ENCODE measurements at regions not wholly inside any gene's neighbourhood (a gene's known extent, or its start where the extent isn't known, plus 50 kb on each side); places are given as distances from the start of the nearest gene placed in this dataset.
A peak's percentile ranks its signal among the peaks of the same experiment; 100 is the strongest.

GRCh38 chr13:44224450-44225149, 149.0 kb upstream of the SERP2 start:
- TF ChIP-seq CTCF (IDR thresholded peaks at IDR 0.05) (no peak), POLR2A (IDR thresholded peaks at IDR 0.05) (no peak), EP300 (IDR thresholded peaks at IDR 0.05) (peak; percentile 77 to 90)
- H3K9me3 ChIP-seq: no peaks in the 10 kb centered on the region
- no peaks in the 10 kb centered on the region for H3K27me3 ChIP-seq
- peak in 1 of 2 donors; percentile 54 for DNase-seq (ENCODE audit: low spot score in 2 of 2)
- no peaks in the 10 kb centered on the region for H3K36me3 ChIP-seq
- H3K4me1 ChIP-seq: peaks cover 0 to 33% (median 4%) of the 10 kb centered on the region in 4 donors
- H3K27ac ChIP-seq: peak overlapping the region; percentile 73 to 92 (median 82)
- no peak overlapping the region for H3K4me3 ChIP-seq
- WGBS, 2 donors: 54 to 58% methylated on average over 2 of the region's 2 CpGs

- H3K27ac ChIP-seq: no peak overlapping the region
- 86% methylated on average over 11 of the region's 11 CpGs for WGBS, 2 donors
- H3K4me3 ChIP-seq: no peak overlapping the region
- no peak for TF ChIP-seq POLR2A (IDR thresholded peaks at IDR 0.05)
- no peak for TF ChIP-seq CTCF (IDR thresholded peaks at IDR 0.05)
- H3K4me1 ChIP-seq: peaks cover 0 to 31% (median 15%) of the 10 kb centered on the region in 4 donors
- no peaks in the 10 kb centered on the region for H3K36me3 ChIP-seq
- no peak for DNase-seq (ENCODE audit: low spot score in 2 of 2)
- no peaks in the 10 kb centered on the region for H3K9me3 ChIP-seq
- H3K27me3 ChIP-seq: no peaks in the 10 kb centered on the region
Observed at GRCh38 chr13:44229371-44230030, 144.1 kb upstream of the SERP2 start.

GRCh38 chr13:44230071-44230470, 143.6 kb upstream of the SERP2 start:
- H3K27ac ChIP-seq: peak overlapping the region in 1 of 4 donors; percentile 78
- no peak for DNase-seq (ENCODE audit: low spot score in 2 of 2)
- TF ChIP-seq EP300 (IDR thresholded peaks at IDR 0.05) (no peak), CTCF (IDR thresholded peaks at IDR 0.05) (no peak), POLR2A (IDR thresholded peaks at IDR 0.05) (no peak)
- no peaks in the 10 kb centered on the region for H3K9me3 ChIP-seq
- no peaks in the 10 kb centered on the region for H3K36me3 ChIP-seq
- 91 to 92% methylated on average over 7 of the region's 7 CpGs for WGBS, 2 donors
- H3K4me1 ChIP-seq: peaks cover 0 to 33% (median 18%) of the 10 kb centered on the region in 4 donors
- H3K27me3 ChIP-seq: no peaks in the 10 kb centered on the region
- no peak overlapping the region for H3K4me3 ChIP-seq

- Histone ChIP-seq H3K27ac (peak overlapping the region in 3 of 4 donors; percentile 72 to 84 (median 78)), H3K27me3 (no peaks in the 10 kb centered on the region), H3K36me3 (no peaks in the 10 kb centered on the region), H3K4me1 (peaks cover 0 to 34% (median 19%) of the 10 kb centered on the region in 4 donors), H3K9me3 (no peaks in the 10 kb centered on the region), H3K4me3 (no peak overlapping the region)
- TF ChIP-seq CTCF (IDR thresholded peaks at IDR 0.05) (no peak), EP300 (IDR thresholded peaks at IDR 0.05) (no peak), POLR2A (IDR thresholded peaks at IDR 0.05) (no peak)
- no peak for DNase-seq (ENCODE audit: low spot score in 2 of 2)
- 74 to 78% methylated on average over 6 of the region's 6 CpGs for WGBS, 2 donors
Observed at GRCh38 chr13:44230736-44231135, 142.9 kb upstream of the SERP2 start.

All from tibial nerve (tissue), 4 donors.